ENCODE measurements at regions not wholly inside any gene's neighbourhood (a gene's known extent, or its start where the extent isn't known, plus 50 kb on each side); places are given as distances from the start of the nearest gene placed in this dataset.

GRCh38 chr10:11679946-11680345 is 62.2 kb upstream of the ECHDC3 start:
- peaks cover 32% of the 10 kb centered on the region for H3K4me1 Mint-ChIP-seq
- H3K36me3 Mint-ChIP-seq: no peaks in the 10 kb centered on the region
- no peaks in the 10 kb centered on the region for H3K9me3 Mint-ChIP-seq
- TF ChIP-seq, protein P1, sequence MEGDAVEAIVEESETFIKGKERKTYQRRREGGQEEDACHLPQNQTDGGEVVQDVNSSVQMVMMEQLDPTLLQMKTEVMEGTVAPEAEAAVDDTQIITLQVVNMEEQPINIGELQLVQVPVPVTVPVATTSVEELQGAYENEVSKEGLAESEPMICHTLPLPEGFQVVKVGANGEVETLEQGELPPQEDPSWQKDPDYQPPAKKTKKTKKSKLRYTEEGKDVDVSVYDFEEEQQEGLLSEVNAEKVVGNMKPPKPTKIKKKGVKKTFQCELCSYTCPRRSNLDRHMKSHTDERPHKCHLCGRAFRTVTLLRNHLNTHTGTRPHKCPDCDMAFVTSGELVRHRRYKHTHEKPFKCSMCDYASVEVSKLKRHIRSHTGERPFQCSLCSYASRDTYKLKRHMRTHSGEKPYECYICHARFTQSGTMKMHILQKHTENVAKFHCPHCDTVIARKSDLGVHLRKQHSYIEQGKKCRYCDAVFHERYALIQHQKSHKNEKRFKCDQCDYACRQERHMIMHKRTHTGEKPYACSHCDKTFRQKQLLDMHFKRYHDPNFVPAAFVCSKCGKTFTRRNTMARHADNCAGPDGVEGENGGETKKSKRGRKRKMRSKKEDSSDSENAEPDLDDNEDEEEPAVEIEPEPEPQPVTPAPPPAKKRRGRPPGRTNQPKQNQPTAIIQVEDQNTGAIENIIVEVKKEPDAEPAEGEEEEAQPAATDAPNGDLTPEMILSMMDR (IDR thresholded peaks at IDR 0.05; ENCODE audit: unreplicated experiment): no peak
- no peak for DNase-seq (ENCODE audit: low spot score in 2 of 2, unreplicated experiment in 2 of 2)
- H3K4me3 Mint-ChIP-seq: no peak overlapping the region
- peaks cover 7% of the 10 kb centered on the region for H3K27me3 Mint-ChIP-seq (ENCODE audit: low read depth)
- H3K27ac Mint-ChIP-seq: no peak overlapping the region

DNA sequence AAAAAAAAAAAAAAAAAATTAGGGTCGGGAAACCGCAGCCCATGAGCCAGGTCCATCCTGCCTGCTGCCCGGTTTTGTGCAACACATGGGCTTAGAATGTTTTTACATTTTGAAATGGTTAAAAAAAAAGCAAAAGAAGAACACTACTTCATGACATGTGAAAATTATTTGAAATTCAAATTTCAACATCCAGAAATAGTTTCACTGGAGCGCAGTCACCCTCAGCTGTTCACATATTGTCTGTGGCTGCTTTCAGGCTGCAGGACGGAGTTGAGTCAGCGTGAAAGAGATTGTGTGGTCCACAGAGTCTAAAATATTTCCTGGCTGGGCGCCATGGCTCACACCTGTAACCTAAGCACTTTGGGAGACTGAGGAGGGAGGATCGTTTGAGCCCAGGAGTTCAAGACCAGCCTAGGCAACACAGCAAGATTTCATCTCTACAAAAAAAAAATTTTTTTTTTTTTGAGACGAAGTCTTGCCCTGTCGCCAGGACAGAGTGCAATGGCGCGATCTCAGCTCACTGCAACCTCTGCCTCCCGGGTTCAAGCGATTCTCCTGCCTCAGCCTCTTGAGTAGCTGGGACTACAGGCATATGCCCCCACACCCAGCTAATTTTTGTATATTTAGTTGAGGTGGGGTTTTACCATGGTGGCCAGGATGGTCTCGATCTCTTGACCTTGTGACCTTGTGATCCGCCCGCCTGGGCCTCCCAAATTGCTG is 63.9 kb upstream of the ECHDC3 start:
- Mint-ChIP-seq H3K36me3 (no peaks in the 10 kb centered on the region), H3K4me1 (peaks cover 26% of the 10 kb centered on the region), H3K4me3 (no peak overlapping the region), H3K27me3 (ENCODE audit: low read depth) (peaks cover 7% of the 10 kb centered on the region), H3K27ac (no peak overlapping the region), H3K9me3 (no peaks in the 10 kb centered on the region)
- DNase-seq (ENCODE audit: low spot score in 2 of 2, unreplicated experiment in 2 of 2): no peak
- TF ChIP-seq, protein P1 (IDR thresholded peaks at IDR 0.05; ENCODE audit: unreplicated experiment): no peak

GRCh38 chr10:11677480-11677879 is 64.7 kb upstream of the ECHDC3 start:
- Mint-ChIP-seq H3K4me3 (no peak overlapping the region), H3K27ac (no peak overlapping the region), H3K27me3 (ENCODE audit: low read depth) (peaks cover 7% of the 10 kb centered on the region), H3K9me3 (no peaks in the 10 kb centered on the region), H3K4me1 (peaks cover 20% of the 10 kb centered on the region), H3K36me3 (no peaks in the 10 kb centered on the region)
- TF ChIP-seq, protein P1 (IDR thresholded peaks at IDR 0.05; ENCODE audit: unreplicated experiment): no peak
- DNase-seq (ENCODE audit: low spot score in 2 of 2, unreplicated experiment in 2 of 2): no peak

DNA sequence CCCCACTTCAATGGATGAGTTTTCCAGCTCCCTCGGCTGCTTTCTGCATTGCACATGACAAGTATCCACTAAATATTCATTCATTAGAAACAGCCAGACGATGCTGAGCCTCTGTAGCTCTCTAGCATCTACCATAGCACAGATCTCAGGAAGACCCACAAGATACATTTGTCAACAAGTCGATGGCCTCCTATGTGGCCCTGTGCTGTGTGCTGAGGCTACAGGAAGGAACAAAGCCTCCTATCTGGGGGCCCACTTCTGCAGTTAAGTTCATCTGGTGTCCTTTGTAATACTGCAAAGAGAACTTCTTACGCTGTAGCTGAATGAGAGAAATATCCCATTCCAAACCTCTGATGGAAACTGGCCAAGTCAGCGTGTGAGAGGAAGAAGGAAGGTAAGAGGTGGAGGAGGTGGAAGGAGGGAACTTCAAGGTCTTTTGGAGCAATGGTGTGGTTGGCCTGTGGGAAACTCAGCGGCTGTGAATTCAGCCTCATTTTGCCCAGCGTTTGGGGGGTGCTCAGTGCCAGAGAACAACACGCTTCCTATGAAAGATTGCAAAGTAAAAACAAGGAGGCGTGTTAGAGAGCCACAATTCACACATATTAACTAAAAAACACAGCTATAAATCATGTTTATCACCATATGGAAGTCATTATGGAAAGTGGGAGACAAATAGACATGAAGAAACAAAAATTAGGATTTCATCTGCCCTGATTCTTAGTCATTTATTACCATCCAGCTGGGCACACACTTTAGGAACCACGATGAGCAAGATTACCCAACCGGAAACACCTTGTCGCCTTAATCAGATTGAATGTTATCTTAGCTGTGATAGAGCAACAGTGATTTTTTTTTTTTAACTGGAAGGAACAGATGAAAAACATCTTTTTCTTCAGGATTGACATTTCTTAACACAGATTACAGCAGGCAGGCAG is 62.2 kb upstream of the USP6NL start:
- Mint-ChIP-seq H3K36me3 (no peaks in the 10 kb centered on the region), H3K27me3 (ENCODE audit: low read depth) (peaks cover 3% of the 10 kb centered on the region), H3K4me1 (peaks cover 13% of the 10 kb centered on the region), H3K9me3 (no peaks in the 10 kb centered on the region), H3K27ac (no peak overlapping the region), H3K4me3 (no peak overlapping the region)
- TF ChIP-seq, protein P1 (IDR thresholded peaks at IDR 0.05; ENCODE audit: unreplicated experiment): no peak
- DNase-seq (ENCODE audit: low spot score in 2 of 2, unreplicated experiment in 2 of 2): no peak

- peaks cover 3% of the 10 kb centered on the region for H3K27me3 Mint-ChIP-seq (ENCODE audit: low read depth)
- TF ChIP-seq, protein P1 (IDR thresholded peaks at IDR 0.05; ENCODE audit: unreplicated experiment): no peak
- no peaks in the 10 kb centered on the region for H3K36me3 Mint-ChIP-seq
- no peak overlapping the region for H3K27ac Mint-ChIP-seq
- no peaks in the 10 kb centered on the region for H3K9me3 Mint-ChIP-seq
- no peak for DNase-seq (ENCODE audit: low spot score in 2 of 2, unreplicated experiment in 2 of 2)
- H3K4me1 Mint-ChIP-seq: peaks cover 13% of the 10 kb centered on the region
- H3K4me3 Mint-ChIP-seq: no peak overlapping the region
Observed at GRCh38 chr10:11672836-11673235, 61.4 kb upstream of the USP6NL start.
